HEK293 (cell line): ENCODE measurements at regions not wholly inside any gene's neighbourhood (a gene's known extent, or its start where the extent isn't known, plus 50 kb on each side); places are given as distances from the start of the nearest gene placed in this dataset.

Experiments
- CTCF ChIA-PET: fragments of 350-600 bp; formaldehyde crosslinking; extraction: SDS; loops from one replicate; lab custom pipeline; 2021; ENCODE audit warnings: antibody characterized with exemption; lab: Yijun Ruan, JAX
- POLR2A ChIA-PET: fragments of 300-600 bp; formaldehyde crosslinking; extraction: SDS; loops from one replicate; lab custom pipeline; 2020; ENCODE audit warnings: antibody characterized with exemption, inconsistent platforms; lab: Yijun Ruan, JAX
- H3K27ac ChIP-seq: fragments of 200-500 bp; sonication (Bioruptor generic); 2 replicates; pipeline ENCODE4 v1.5.1; 2014; ENCODE audit warnings: low read depth, low read length, control low read depth, inconsistent platforms; ENCODE audit errors: extremely low read depth
- H3K36me3 ChIP-seq, 2 experiments: fragments of 200-500 bp in 1 of 2; sonication (Bioruptor generic) in 1 of 2; 1 replicate in 1 of 2; 2 replicates in 1 of 2; pipeline ENCODE4 v1.5.1; 2014 to 2017; ENCODE audit warnings: inconsistent platforms in 2 of 2, low read length in 2 of 2; ENCODE audit not compliant: control insufficient read depth in 2 of 2, insufficient read depth in 1 of 2
- H3K4me1 ChIP-seq: fragments of 200-500 bp; sonication (Bioruptor generic); 2 replicates; pipeline ENCODE4 v1.5.1; 2014; ENCODE audit warnings: mild to moderate bottlenecking, low read length, inconsistent platforms; ENCODE audit not compliant: control insufficient read depth, insufficient read depth
- H3K4me3 ChIP-seq: 2 replicates; pipeline ENCODE4 v1.5.1; 2011; ENCODE audit warnings: low read depth, mild to moderate bottlenecking, control low read depth, low read length, moderate library complexity
- H3K9me3 ChIP-seq: fragments of 200-500 bp; sonication (Bioruptor generic); 2 replicates; pipeline ENCODE4 v1.5.1; 2014; ENCODE audit warnings: low read depth, low read length, inconsistent platforms; ENCODE audit not compliant: control insufficient read depth, insufficient read depth
- SCRT2 ChIP-seq: fragments of 450-650 bp; formaldehyde crosslinking; IDR thresholded peaks from 2 replicates; pipeline ENCODE4 v1.5.1; 2016; ENCODE audit warnings: missing biosample characterization, missing genetic modification characterization
- ZBTB1 ChIP-seq: fragments of 450-650 bp; formaldehyde crosslinking; IDR thresholded peaks from 2 replicates; pipeline ENCODE4 v1.5.1; 2016; ENCODE audit warnings: missing biosample characterization, missing genetic modification characterization
- ZFHX2 ChIP-seq: fragments of 450-650 bp; formaldehyde crosslinking; conservative IDR thresholded peaks from 2 replicates; pipeline ENCODE4 v1.5.1; 2016; ENCODE audit warnings: missing biosample characterization, missing genetic modification characterization
- ZIC2 ChIP-seq: fragments of 450-650 bp; formaldehyde crosslinking; IDR thresholded peaks from 2 replicates; pipeline ENCODE4 v1.5.1; 2016; ENCODE audit warnings: missing biosample characterization, missing genetic modification characterization
- ZNF2 ChIP-seq: fragments of 450-650 bp; formaldehyde crosslinking; IDR thresholded peaks from 2 replicates; pipeline ENCODE4 v1.5.1; 2016; ENCODE audit warnings: missing biosample characterization, missing genetic modification characterization
- ZNF501 ChIP-seq: fragments of 450-650 bp; formaldehyde crosslinking; IDR thresholded peaks from 2 replicates; pipeline ENCODE4 v1.5.1; 2016; ENCODE audit warnings: missing biosample characterization, missing genetic modification characterization
- ZNF561 ChIP-seq: fragments of 450-650 bp; IDR thresholded peaks from 2 replicates; pipeline ENCODE4 v1.5.1; 2018; ENCODE audit warnings: missing biosample characterization, missing genetic modification characterization, borderline replicate concordance
- ZNF654 ChIP-seq: fragments of 450-650 bp; formaldehyde crosslinking; IDR thresholded peaks from 2 replicates; pipeline ENCODE4 v1.5.1; 2016; ENCODE audit warnings: low read depth, missing biosample characterization, missing genetic modification characterization
- ZNF660 ChIP-seq: fragments of 450-650 bp; IDR thresholded peaks from 2 replicates; pipeline ENCODE4 v1.5.1; 2018; ENCODE audit warnings: missing biosample characterization, mild to moderate bottlenecking, missing genetic modification characterization
- TF ChIP-seq, protein P1 (sequence below): fragments of 450-650 bp; formaldehyde crosslinking; IDR thresholded peaks from 2 replicates; pipeline ENCODE4 v1.5.1; 2017; ENCODE audit warnings: missing biosample characterization, mild to moderate bottlenecking, missing genetic modification characterization, moderate library complexity
- TF ChIP-seq, protein P2 (sequence below): fragments of 450-650 bp; formaldehyde crosslinking; IDR thresholded peaks from 2 replicates; pipeline ENCODE4 v1.5.1; 2016; ENCODE audit warnings: missing biosample characterization, missing genetic modification characterization
- TF ChIP-seq, protein P3 (sequence below): fragments of 450-650 bp; formaldehyde crosslinking; IDR thresholded peaks from 2 replicates; pipeline ENCODE4 v1.5.1; 2016; ENCODE audit warnings: missing biosample characterization, missing genetic modification characterization
- TF ChIP-seq, protein P4 (sequence below): fragments of 450-650 bp; formaldehyde crosslinking; IDR thresholded peaks from 2 replicates; pipeline ENCODE4 v1.5.1; 2016; ENCODE audit warnings: missing biosample characterization, missing genetic modification characterization, low read depth
- TF ChIP-seq, protein P5 (sequence below): fragments of 450-650 bp; formaldehyde crosslinking; IDR thresholded peaks from 2 replicates; pipeline ENCODE4 v1.5.1; 2017; ENCODE audit warnings: missing biosample characterization, missing genetic modification characterization

DNA sequence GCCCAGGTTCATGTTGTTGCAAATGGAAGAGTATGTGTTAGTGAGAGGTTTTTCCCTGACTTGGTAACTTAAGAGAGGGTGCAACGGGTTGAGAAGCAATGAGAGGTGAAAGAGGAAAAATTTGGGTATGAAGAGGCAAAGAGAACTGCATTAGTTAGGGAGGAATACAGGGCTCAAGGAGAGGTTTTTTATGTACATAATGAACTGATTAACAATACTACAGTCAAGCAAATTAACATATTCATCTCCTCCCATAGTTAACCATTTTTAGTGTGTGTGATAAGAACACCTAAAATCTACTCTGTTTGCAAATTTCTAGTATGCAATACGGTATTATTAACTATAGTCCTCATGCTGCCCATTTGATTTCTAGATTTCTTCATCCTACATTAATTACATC lies 79.5 kb upstream of the HTR1E start (continued):
- no peak for TF ChIP-seq ZFHX2 (tag by site-specific recombination)
- TF ChIP-seq, protein P1, sequence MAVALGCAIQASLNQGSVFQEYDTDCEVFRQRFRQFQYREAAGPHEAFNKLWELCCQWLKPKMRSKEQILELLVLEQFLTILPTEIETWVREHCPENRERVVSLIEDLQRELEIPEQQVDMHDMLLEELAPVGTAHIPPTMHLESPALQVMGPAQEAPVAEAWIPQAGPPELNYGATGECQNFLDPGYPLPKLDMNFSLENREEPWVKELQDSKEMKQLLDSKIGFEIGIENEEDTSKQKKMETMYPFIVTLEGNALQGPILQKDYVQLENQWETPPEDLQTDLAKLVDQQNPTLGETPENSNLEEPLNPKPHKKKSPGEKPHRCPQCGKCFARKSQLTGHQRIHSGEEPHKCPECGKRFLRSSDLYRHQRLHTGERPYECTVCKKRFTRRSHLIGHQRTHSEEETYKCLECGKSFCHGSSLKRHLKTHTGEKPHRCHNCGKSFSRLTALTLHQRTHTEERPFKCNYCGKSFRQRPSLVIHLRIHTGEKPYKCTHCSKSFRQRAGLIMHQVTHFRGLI (tag by site-specific recombination): no peak
- TF ChIP-seq, protein P2, sequence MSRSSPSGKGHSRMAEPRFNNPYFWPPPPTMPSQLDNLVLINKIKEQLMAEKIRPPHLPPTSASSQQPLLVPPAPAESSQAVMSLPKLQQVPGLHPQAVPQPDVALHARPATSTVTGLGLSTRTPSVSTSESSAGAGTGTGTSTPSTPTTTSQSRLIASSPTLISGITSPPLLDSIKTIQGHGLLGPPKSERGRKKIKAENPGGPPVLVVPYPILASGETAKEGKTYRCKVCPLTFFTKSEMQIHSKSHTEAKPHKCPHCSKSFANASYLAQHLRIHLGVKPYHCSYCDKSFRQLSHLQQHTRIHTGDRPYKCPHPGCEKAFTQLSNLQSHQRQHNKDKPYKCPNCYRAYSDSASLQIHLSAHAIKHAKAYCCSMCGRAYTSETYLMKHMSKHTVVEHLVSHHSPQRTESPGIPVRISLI (tag by site-specific recombination): no peak

DNA sequence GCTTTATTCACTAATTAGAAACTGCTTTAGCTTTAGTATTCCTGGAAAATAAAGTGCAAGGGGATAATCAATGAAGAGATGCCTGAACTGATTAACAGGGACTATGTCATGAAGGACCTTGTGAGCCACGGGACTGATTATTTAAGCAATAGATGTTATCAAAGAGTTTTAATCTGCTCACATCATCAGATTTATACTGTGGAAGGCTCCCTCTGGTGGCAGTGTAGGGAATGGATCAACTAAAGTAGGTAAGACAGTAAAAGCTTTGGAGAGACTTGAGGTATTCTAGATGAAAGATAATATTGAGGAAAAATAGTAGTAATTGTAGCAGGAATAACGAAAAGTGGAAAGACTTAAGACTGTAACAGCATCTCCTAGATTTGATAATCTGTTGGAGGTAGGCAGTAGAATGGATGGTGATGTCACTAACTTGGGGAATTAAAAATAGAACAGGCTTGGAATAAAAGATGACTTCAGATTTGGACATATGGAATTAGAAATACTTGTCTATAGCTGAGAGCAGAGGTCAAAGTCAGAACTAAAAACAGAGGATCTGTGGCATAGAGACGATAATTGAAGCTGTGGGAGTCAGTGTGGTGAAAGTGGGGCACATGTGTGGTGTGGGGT lies 80.3 kb upstream of the HTR1E start:
- ChIA-PET POLR2A (no interaction called here), CTCF (interaction anchor here (0.6 to 1.5 kb wide), 19 partner anchors 10 to 1147 kb away, joined by 3 to 9 read pairs (median 3); no protein-coding TSS in a partner anchor)
- Histone ChIP-seq H3K9me3 (no peaks in the 10 kb centered on the region), H3K4me3 (no peak overlapping the region), H3K4me1 (no peaks in the 10 kb centered on the region), H3K36me3 (no peaks in the 10 kb centered on the region), H3K27ac (no peak overlapping the region)
- TF ChIP-seq ZNF660 (tag by site-specific recombination) (0 out of 2 replicates have a peak, but pooled peaks have one; percentile 18), ZNF2 (tag by site-specific recombination) (0 out of 2 replicates have a peak, but pooled peaks have one; percentile 24), ZBTB1 (no peak), ZNF654 (tag by site-specific recombination) (peak; percentile 38), ZNF561 (no peak), ZIC2 (no peak)
- TF ChIP-seq, protein P3, sequence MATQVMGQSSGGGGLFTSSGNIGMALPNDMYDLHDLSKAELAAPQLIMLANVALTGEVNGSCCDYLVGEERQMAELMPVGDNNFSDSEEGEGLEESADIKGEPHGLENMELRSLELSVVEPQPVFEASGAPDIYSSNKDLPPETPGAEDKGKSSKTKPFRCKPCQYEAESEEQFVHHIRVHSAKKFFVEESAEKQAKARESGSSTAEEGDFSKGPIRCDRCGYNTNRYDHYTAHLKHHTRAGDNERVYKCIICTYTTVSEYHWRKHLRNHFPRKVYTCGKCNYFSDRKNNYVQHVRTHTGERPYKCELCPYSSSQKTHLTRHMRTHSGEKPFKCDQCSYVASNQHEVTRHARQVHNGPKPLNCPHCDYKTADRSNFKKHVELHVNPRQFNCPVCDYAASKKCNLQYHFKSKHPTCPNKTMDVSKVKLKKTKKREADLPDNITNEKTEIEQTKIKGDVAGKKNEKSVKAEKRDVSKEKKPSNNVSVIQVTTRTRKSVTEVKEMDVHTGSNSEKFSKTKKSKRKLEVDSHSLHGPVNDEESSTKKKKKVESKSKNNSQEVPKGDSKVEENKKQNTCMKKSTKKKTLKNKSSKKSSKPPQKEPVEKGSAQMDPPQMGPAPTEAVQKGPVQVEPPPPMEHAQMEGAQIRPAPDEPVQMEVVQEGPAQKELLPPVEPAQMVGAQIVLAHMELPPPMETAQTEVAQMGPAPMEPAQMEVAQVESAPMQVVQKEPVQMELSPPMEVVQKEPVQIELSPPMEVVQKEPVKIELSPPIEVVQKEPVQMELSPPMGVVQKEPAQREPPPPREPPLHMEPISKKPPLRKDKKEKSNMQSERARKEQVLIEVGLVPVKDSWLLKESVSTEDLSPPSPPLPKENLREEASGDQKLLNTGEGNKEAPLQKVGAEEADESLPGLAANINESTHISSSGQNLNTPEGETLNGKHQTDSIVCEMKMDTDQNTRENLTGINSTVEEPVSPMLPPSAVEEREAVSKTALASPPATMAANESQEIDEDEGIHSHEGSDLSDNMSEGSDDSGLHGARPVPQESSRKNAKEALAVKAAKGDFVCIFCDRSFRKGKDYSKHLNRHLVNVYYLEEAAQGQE (tag by site-specific recombination): no peak
- TF ChIP-seq, protein P4, sequence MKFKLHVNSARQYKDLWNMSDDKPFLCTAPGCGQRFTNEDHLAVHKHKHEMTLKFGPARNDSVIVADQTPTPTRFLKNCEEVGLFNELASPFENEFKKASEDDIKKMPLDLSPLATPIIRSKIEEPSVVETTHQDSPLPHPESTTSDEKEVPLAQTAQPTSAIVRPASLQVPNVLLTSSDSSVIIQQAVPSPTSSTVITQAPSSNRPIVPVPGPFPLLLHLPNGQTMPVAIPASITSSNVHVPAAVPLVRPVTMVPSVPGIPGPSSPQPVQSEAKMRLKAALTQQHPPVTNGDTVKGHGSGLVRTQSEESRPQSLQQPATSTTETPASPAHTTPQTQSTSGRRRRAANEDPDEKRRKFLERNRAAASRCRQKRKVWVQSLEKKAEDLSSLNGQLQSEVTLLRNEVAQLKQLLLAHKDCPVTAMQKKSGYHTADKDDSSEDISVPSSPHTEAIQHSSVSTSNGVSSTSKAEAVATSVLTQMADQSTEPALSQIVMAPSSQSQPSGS (tag by site-specific recombination): 0 out of 2 replicates have a peak, but pooled peaks have one; percentile 42
- TF ChIP-seq, protein P5, sequence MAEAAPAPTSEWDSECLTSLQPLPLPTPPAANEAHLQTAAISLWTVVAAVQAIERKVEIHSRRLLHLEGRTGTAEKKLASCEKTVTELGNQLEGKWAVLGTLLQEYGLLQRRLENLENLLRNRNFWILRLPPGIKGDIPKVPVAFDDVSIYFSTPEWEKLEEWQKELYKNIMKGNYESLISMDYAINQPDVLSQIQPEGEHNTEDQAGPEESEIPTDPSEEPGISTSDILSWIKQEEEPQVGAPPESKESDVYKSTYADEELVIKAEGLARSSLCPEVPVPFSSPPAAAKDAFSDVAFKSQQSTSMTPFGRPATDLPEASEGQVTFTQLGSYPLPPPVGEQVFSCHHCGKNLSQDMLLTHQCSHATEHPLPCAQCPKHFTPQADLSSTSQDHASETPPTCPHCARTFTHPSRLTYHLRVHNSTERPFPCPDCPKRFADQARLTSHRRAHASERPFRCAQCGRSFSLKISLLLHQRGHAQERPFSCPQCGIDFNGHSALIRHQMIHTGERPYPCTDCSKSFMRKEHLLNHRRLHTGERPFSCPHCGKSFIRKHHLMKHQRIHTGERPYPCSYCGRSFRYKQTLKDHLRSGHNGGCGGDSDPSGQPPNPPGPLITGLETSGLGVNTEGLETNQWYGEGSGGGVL: no peak

DNA sequence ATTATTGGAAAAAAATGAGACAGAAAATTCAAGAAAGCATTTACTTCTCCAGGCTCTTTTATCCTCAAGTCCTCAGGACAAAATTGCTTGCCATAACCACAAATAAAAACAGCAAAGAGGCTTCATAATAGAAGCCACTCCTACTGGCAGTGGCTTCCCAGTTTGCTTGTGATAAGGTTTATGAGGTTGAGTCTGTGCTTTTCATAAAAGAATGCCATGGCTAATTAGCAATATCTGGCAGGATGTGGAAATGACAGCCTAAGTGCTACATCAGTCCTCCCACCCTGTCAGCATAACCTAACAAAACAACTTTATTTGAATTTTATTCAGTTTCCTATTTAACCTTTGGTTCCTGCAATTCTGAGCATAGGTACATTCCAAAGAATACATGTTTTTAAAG lies 80.9 kb upstream of the HTR1E start:
- Histone ChIP-seq H3K4me1 (no peaks in the 10 kb centered on the region), H3K36me3 (no peaks in the 10 kb centered on the region), H3K9me3 (no peaks in the 10 kb centered on the region), H3K27ac (no peak overlapping the region), H3K4me3 (no peak overlapping the region)
- TF ChIP-seq SCRT2 (tag by site-specific recombination) (no peak), ZNF501 (tag by site-specific recombination) (no peak)
- ChIA-PET CTCF (interaction anchor here (0.6 to 1.5 kb wide), 13 partner anchors 10 to 1147 kb away, joined by 3 to 9 read pairs (median 4); no protein-coding TSS in a partner anchor), POLR2A (no interaction called here)
